Activated naive CD8-positive, alpha-beta T cell treated with anti-CD3 and anti-CD28 coated beads for 36 hours (primary cell): ENCODE measurements at regions not wholly inside any gene's neighbourhood (a gene's known extent, or its start where the extent isn't known, plus 50 kb on each side); places are given as distances from the start of the nearest gene placed in this dataset.

Experiments
- DNase-seq: peaks from one replicate; pipeline ENCODE4 v3.0.0; 2021
- H3K27ac Mint-ChIP-seq: one replicate; pipeline ENCODE4 v1.8.0; 2022; ENCODE audit warnings: mild to moderate bottlenecking, moderate library complexity, mixed read lengths
- H3K27me3 Mint-ChIP-seq: one replicate; pipeline ENCODE4 v1.8.0; 2022; ENCODE audit warnings: mild to moderate bottlenecking, mixed read lengths
- H3K36me3 Mint-ChIP-seq: one replicate; pipeline ENCODE4 v1.8.0; 2021; ENCODE audit warnings: mild to moderate bottlenecking, mixed read lengths
- H3K4me1 Mint-ChIP-seq: one replicate; pipeline ENCODE4 v1.8.0; 2021; ENCODE audit warnings: mixed read lengths
- H3K4me3 Mint-ChIP-seq: one replicate; pipeline ENCODE4 v1.8.0; 2022; ENCODE audit warnings: mild to moderate bottlenecking, moderate library complexity, mixed read lengths
- H3K9me3 Mint-ChIP-seq: one replicate; pipeline ENCODE4 v1.8.0; 2022; ENCODE audit warnings: mixed read lengths

DNA sequence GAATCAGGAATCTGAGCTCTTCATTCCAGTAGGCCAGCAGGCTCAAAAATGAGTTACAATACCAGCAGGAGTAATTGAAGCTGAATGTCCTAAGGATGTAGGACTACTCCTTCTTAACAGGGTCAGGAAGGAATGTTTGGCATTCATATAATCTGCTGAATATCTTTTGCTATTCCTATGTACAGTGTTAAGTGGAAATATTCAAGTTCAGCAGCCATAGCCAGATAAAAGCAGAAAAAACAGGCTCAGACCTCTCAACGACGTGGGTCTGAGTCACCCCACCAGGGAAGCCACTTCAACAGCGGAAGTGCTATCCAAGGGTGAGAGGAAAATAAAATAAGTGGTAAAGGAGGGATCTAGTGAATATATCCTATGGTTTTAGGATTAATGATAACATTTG is 577.0 kb downstream of the SPOCK3 start:
- no peaks in the 10 kb centered on the region for H3K36me3 Mint-ChIP-seq
- no peak overlapping the region for H3K27ac Mint-ChIP-seq
- no peak for DNase-seq
- H3K9me3 Mint-ChIP-seq = no peaks in the 10 kb centered on the region
- no peaks in the 10 kb centered on the region for H3K27me3 Mint-ChIP-seq
- no peaks in the 10 kb centered on the region for H3K4me1 Mint-ChIP-seq
- no peak overlapping the region for H3K4me3 Mint-ChIP-seq

DNA sequence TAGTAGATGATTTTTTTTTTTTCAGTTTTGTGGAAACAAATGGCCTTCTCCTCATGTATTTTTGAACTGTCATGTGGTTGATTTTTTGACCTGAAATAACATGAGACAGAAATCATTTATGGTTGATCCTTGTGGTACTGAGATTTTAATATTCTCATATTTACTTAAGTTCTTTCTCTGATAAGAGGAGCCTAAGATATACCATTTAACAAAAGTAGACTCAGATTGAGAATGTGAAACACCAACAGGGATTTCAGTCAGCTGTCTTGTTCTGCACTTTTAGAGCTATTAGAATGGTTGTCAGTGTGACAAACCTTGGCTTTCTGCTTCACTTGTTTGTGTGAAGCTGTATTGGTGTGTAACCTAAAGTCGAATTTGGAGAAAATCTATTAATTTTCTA is 575.7 kb downstream of the SPOCK3 start:
- Mint-ChIP-seq H3K4me1 (no peaks in the 10 kb centered on the region), H3K36me3 (no peaks in the 10 kb centered on the region), H3K27ac (no peak overlapping the region), H3K4me3 (no peak overlapping the region), H3K27me3 (no peaks in the 10 kb centered on the region), H3K9me3 (no peaks in the 10 kb centered on the region)
- no peak for DNase-seq

DNA sequence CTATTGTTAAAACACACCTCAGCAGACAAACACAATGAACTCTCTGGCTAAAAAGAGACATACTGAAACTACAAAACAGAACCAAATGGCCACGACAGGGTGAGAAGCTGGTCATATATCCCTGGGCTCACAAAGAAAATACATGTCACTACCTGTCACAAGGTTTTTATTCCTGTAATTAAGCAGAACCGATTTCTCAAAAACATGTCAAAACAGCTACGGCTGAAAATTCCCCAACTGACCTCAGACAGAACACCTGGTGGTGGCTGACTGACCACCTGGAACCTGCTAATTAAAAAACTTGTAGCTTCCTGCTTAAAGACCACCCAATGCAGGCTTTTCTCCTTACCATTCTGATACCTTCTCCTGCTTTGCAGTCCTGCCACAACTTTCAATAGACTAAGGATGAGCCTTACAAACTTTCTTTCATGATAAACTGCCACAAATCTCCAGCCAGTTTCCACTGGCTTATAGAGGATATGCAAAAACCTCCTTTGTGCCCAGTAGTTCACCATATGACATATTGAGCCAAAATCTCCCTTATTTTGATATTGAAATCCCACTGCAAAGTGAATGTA is 571.9 kb downstream of the SPOCK3 start:
- H3K9me3 Mint-ChIP-seq = no peaks in the 10 kb centered on the region
- no peak for DNase-seq
- H3K36me3 Mint-ChIP-seq = no peaks in the 10 kb centered on the region
- H3K4me1 Mint-ChIP-seq = no peaks in the 10 kb centered on the region
- H3K27me3 Mint-ChIP-seq = no peaks in the 10 kb centered on the region
- no peak overlapping the region for H3K27ac Mint-ChIP-seq
- H3K4me3 Mint-ChIP-seq = no peak overlapping the region

DNA sequence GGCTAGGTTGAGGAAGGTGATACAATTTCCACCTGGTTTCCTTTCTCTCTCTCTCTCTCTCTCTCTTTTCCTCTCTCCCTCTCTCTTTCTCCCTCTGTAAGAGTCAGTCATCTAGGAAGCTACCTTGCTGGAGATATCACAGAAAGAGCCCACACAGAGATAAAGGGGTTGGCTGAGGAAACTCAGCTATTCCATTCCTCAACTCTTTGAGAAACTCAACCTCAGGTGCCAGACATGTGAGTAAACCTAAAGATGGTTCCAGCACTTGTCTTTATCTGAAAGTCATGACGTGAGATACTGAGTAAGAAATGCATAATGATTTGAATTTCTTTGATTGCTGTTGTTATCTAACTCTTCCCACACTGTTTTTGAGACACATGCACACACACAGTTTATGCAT is 564.0 kb downstream of the SPOCK3 start:
- no peak overlapping the region for H3K4me3 Mint-ChIP-seq

DNA sequence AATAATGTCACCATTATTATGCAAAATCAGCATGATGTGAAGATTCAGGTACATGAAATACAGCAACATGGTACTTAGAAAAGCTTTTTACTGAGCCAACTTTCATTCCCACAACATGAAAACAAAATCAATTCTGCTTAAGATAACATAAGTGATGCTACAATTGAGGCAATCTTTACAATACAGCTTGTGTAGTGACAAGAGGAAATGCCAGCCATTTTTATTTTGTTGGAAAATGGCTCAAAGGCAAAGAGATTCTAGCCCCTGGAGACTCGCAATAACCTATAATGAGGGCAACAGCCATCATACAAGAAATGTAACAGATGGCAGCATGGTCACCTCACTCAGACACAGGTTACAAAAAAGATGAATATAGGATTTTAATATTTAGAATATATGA is 560.4 kb downstream of the SPOCK3 start:
- Mint-ChIP-seq H3K36me3 (no peaks in the 10 kb centered on the region), H3K27me3 (no peaks in the 10 kb centered on the region), H3K9me3 (peaks cover 4% of the 10 kb centered on the region), H3K4me1 (no peaks in the 10 kb centered on the region), H3K4me3 (no peak overlapping the region), H3K27ac (no peak overlapping the region)
- no peak for DNase-seq

More for the DNA sequence above, 564.0 kb downstream of the SPOCK3 start:
- no peak overlapping the region for H3K27ac Mint-ChIP-seq
- DNase-seq = no peak
- H3K4me1 Mint-ChIP-seq = no peaks in the 10 kb centered on the region
- H3K27me3 Mint-ChIP-seq = no peaks in the 10 kb centered on the region
- H3K36me3 Mint-ChIP-seq = no peaks in the 10 kb centered on the region
- H3K9me3 Mint-ChIP-seq = peaks cover 1% of the 10 kb centered on the region

DNA sequence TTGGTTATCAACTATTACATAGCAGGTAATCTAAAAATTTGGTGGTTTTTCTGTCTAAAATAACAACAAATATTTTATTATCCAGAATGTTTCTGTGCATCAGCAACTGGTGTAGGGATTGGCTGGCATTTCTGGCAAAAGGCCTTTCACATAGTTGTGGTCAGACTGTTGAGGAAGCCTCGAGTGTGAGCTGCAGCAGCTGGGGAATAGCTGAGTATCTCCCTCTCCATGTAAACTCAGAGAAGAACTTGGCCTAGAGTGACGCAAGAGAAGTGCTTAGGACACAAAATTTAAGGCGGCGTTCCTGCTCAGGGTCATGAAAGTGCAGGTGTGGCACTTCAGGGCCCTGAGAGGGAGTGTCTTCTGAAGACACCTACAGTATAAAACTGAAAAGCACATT is 558.9 kb downstream of the SPOCK3 start:
- H3K36me3 Mint-ChIP-seq = no peaks in the 10 kb centered on the region
- no peaks in the 10 kb centered on the region for H3K4me1 Mint-ChIP-seq
- H3K27ac Mint-ChIP-seq = no peak overlapping the region
- no peak overlapping the region for H3K4me3 Mint-ChIP-seq
- H3K9me3 Mint-ChIP-seq = peaks cover 4% of the 10 kb centered on the region
- no peaks in the 10 kb centered on the region for H3K27me3 Mint-ChIP-seq
- DNase-seq = no peak

DNA sequence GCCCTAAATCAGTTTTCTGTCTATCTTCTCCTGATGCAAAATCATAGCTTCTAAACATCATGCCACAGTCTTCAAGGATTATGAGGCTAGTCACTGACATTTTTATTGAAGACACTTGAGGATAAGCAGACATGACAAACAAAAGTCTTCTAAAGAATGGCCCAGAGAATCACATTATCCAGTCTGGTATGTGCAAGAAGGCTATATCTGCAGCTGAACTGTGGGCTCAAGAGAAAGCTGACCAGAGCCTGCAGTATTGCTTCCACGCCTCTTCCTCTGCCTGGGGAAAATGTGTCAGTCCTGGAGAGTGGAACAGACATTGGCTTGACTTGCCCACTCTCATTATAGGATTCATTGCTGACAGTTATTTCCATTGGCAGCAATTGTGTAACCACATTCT is 553.5 kb downstream of the SPOCK3 start:
- H3K4me1 Mint-ChIP-seq = no peaks in the 10 kb centered on the region
- H3K27me3 Mint-ChIP-seq = no peaks in the 10 kb centered on the region
- no peak for DNase-seq
- H3K9me3 Mint-ChIP-seq = peaks cover 3% of the 10 kb centered on the region
- H3K27ac Mint-ChIP-seq = no peak overlapping the region
- H3K36me3 Mint-ChIP-seq = no peaks in the 10 kb centered on the region
- H3K4me3 Mint-ChIP-seq = no peak overlapping the region

DNA sequence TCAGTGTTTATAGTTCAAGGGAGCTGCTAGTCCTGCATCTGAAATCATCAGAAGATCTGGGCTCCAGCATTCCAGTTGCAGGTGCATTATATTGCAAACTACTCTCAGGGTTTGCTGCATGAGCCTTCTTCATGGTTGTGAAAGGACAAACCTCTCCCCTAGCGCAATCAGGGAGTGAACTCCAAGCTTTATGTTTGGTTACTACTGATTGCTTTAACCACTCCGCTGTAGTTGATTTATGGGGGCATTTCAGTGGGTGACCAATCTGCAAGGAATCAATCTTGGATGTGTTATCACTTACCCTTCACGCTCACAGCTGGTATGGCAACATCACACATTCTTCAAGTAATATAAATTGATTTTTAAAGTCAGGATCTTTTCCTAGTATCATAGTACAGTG is 552.1 kb downstream of the SPOCK3 start:
- no peaks in the 10 kb centered on the region for H3K36me3 Mint-ChIP-seq
- no peaks in the 10 kb centered on the region for H3K4me1 Mint-ChIP-seq
- no peaks in the 10 kb centered on the region for H3K27me3 Mint-ChIP-seq
- no peaks in the 10 kb centered on the region for H3K9me3 Mint-ChIP-seq
- H3K4me3 Mint-ChIP-seq = no peak overlapping the region
- DNase-seq = no peak
- H3K27ac Mint-ChIP-seq = no peak overlapping the region
